HG02970 (cell line): ENCODE measurements at regions not wholly inside any gene's neighbourhood (a gene's known extent, or its start where the extent isn't known, plus 50 kb on each side); places are given as distances from the start of the nearest gene placed in this dataset.

Experiments
- ATAC-seq: cut with Tn5 transposase; IDR thresholded peaks from one replicate; pipeline ENCODE4 v1.9.1; 2021; ENCODE audit warnings: mild to moderate bottlenecking, moderate library complexity, moderate number of reproducible peaks; ENCODE audit not compliant: unreplicated experiment, low FRiP score

DNA sequence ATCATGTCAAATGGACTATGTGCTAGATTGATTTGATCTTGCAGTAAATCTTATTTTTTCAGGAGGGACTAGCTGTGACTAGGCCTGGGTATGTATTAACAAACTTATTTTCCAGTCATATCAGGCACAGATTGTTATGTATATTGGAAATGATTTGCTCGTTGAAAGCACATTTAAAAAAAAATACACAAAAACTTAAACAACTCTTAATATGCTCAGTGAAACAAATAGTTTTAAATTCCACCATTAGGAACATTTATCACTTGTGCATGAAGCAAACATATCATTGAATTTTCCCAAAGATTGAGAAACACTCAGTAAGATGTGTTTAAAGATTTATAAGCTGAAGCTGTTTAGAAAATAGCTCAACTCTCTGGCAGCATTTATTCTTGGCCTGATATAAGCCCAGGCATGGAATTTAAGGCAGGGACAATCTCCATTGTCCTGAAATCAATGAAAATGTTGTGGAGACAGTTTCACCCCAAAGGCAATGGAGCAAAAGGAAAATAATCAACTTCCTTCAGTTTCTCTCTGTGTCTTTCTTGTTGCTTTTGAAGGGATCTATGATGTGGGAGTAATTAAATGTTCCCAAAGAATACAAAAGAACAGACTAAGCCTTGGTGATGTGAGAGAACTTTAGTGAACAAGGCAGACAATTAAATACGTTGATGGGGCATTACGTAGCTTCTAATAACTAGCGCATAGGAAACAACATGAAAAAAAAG, 250.3 kb downstream of the GPR37 start:
- ATAC-seq: no peak

GRCh38 chr7:124514471-124514870, 251.1 kb downstream of the GPR37 start:
- ATAC-seq: no peak

DNA sequence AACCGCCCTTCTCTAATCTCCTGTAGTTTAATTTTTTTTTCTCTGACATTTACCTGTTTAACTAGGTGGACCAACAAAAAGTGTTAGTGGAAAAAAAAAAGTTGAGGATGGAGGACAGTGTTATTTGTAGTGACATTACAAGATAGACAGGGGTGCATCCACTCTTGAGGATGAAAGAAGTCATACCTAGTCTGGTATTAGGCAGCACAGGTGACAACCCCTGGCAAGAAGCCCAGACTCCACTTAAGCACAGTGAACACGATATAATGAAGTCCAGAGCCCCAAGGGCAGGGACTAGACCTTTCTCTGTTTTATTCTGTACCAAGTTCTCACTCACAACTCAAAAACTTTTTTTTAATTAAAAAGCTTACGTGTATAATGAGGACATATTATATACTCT, 268.4 kb downstream of the GPR37 start:
- no peak for ATAC-seq

- ATAC-seq: no peak
These were observed 275.7 kb downstream of the GPR37 start for GRCh38 chr7:124489925-124490324.

DNA sequence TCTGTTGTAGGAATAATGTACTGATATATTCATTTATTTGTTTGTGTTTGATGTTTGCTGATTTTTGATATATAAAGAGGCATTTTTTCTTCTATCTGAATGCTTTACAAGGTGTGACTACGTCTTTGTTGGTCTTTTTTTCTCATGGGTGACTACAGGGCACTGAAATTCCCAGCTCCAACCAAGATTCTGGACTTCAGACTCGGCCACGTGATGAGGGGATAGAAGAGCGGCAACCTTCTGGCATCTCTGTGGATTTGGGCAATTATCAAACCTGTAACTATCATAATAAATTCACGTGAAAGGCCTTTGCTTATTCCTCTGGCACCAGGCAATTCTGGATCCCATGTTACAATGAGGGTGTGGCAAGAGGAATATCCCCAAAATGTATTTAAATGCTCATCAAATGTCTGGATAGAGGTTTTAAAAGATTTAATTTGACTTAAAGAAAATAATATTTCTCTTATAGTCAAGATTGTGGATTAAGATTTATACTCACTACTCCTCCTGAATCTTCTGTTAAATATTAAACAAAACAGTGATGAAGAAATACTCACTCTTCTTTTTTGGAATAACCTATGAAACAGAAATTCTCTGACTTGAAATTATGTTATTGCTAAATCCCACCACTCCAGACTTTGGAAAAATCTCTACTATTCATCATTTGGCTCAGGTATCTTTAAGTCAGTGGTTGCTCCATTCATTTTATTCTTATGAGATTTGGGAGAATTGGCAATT, 276.3 kb downstream of the GPR37 start:
- no peak for ATAC-seq

DNA sequence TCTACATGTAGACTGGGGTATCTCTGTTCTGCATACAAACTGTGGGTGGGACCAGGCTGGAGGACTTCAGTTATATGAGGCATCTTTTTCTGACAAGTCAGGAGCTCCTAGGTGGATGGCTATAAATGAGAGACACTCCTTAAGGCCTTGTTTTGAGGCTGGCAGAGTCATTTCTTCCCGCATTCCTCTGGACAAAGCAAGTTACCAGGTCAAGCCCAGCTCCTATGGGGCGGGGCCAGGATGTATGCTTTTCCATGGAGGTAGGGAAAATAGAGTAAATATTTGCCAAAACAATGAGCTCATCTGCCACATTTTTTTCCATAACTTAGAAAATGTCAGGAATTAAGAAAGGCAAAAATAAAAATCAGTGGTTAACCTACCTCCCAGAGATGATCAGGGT, 283.4 kb downstream of the GPR37 start:
- ATAC-seq: no peak

- no peak for ATAC-seq
These were observed 284.7 kb downstream of the GPR37 start for GRCh38 chr7:124480821-124481290.

DNA sequence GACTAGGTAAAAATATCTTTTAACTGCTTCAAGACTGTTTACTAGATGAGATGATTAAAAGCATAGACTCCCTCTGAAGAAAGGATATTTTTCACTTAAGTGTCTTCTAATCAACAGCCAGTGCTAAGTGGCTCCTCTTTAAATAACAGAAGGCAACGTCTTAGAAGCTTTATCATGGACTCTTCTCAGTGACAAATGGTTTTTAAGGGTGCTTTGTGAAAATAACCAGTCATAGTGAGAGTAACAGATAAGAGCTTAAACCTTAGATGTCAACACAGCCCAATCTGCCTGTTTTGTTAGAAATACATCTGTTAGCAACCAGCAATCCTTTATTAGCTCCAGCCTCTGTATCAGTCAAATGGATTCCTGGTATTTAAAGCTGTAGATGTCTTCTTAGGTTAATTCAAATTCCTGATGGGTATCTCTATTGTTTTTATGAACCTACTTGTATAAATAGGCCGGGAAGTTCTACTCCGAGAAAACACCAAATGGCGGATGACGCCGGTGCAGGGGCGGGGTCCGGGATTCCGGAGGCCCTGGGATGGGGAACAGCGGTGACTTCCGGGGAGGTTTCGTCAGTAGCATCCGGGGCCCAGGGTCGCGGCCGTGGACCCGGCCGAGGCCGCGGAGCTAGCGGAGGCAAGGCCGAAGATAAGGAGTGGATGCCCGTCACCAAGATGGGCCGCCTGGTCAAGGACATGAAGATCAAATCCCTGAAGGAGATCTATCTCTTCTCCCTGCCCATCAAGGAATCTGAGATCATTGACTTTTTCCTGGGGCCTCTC, 285.4 kb downstream of the GPR37 start:
- ATAC-seq: no peak

DNA sequence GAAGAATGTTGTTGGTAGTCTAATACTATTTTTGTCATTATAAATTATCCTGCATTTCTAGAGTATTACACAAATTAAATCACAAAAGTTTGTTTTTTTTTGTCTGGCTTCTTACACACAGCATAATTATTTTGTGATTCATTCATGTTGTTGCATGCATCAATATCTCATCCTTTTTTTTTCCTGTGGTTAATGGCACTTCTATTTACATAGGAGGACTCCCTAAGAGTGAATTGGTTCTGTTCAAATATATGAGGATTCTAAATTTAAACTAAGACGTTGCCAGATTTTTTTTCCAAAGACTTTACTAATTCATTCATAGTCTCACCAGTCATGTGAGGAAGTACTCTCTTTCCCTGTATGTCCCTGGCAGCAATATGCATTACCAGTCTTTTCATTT, 303.3 kb downstream of the GPR37 start:
- ATAC-seq: no peak

DNA sequence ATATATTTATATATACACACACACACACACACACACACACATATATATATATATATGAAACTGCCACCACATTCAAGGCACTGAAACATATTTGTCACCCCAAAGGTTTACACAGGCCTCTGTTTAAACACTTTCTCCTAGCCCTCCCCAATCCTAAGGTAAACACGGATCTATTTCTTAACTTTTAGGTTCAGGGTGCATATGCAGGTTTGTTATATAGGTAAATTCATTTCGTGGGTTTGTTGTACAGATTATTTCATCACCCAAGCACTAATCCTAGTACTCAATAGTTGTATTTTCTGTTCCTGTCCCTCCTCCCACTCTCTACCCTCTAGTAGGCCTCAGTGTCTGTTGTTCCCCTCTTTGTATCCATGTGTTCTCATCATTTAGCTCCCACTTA, 305.0 kb downstream of the GPR37 start:
- no peak for ATAC-seq

- no peak for ATAC-seq
These were observed 305.5 kb downstream of the GPR37 start for GRCh38 chr7:124460056-124460450.

GRCh38 chr7:124459101-124460055, 306.2 kb downstream of the GPR37 start:
- no peak for ATAC-seq

GRCh38 chr7:124457841-124458240, 307.8 kb downstream of the GPR37 start:
- ATAC-seq: no peak

GRCh38 chr7:124456286-124456685, 309.3 kb downstream of the GPR37 start:
- ATAC-seq: no peak

GRCh38 chr7:124452186-124452585, 313.4 kb downstream of the GPR37 start:
- ATAC-seq: no peak

DNA sequence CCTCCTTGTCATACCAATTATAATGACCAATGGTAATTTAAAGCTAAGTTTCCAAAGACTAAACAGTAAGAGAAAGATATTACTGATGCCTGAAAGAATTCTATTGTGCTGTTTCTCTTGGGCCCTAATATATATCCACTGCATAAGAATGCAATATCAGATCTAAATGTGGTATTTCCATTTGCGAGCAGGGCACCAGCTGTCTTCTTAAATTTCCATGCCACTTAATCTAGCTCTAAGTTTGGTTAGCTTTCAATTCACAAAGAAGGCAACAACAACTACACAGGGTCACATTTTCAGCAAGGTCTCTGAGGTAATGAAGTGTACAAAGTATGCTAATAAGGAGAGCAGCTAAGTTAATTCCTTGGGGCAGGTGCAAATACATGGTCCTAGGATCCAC, 315.7 kb downstream of the GPR37 start:
- no peak for ATAC-seq

- ATAC-seq: no peak
These were observed 320.7 kb downstream of the GPR37 start for GRCh38 chr7:124444696-124445480.

GRCh38 chr7:124443762-124444161, 321.8 kb downstream of the GPR37 start:
- no peak for ATAC-seq

- ATAC-seq: no peak
These were observed 325.5 kb downstream of the GPR37 start for GRCh38 chr7:124440081-124440480.
